HG02885 (cell line): ENCODE measurements at regions not wholly inside any gene's neighbourhood (a gene's known extent, or its start where the extent isn't known, plus 50 kb on each side); places are given as distances from the start of the nearest gene placed in this dataset.
"Not testable (repeated sequence)": the region's sequence is repeated elsewhere in the genome, so short reads cannot be mapped to it uniquely, and the experiment has no call there.

Source experiments
- ATAC-seq: cut with Tn5 transposase; IDR thresholded peaks from one replicate; pipeline ENCODE4 v1.9.1; 2021; ENCODE audit warnings: mild to moderate bottlenecking; ENCODE audit not compliant: unreplicated experiment, poor library complexity

DNA sequence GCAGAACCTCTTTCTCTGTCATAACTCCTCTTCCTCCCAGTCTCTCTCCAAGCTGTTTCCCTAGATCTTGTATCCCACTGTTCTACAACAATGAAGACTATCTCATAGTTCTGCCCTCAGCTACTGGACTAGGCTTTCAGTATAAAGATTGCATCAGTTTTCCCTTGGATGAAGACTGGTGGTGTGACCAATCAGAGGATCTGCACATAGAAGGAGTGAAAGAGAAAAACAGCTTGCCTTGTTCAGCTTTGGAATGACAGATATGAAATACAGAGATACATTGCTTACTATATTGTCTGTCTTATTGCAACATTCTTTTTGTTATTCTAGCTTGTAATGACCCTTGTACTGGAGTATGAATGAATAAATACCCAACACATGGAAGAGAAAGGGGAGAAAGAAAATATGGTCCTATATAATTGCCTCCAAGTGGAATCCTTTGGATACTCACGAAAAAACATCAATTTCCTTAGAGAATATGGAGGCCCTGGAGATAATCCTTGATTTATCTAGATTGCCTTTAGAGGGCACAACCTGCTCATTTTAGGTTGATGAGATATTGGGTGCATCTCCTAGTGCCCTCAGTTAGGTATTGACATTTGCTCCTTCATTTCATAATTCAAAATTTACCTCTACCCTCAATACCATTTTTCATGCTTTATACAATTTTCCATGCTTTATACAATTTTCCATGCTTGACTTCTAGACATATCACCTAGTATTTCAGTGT is 395.8 kb downstream of the NAF1 start:
- peak; percentile 44 for ATAC-seq

DNA sequence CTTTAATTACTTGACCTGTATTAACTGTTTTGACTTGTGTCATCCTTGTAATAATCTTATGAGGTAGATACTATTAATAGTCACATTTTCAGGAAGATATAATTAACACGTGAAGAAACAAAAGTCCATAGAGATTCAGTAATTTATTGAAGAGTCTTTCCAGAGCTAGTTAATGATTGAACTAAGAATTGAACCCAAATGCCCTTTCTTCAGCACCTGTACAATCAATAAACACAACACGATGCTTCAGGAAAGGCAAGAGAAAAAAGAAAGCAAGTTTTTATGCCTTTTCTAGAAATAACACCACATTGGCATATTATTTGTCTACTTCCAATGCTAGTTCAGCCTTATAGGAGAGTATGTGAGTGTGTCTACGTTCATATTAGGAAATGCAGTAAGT is 399.6 kb downstream of the NAF1 start:
- ATAC-seq, result no peak

DNA sequence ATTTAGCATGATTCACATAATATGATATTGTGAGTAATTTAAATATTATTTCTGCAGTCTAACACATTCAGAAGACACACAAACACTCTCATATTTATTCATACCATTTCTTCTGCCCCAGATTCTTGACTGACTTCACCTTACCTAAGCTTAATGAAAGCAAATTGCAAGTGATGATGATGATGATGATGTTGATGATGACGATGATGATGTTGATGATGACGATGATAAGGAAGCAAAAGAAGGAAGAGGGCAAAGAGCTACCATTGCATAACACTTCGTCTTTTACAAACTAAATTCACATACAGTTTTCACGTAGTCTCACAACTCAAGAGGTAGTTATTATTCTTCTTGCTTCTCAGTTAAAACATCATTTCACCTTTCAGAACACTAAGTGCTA is 404.7 kb downstream of the NAF1 start:
- no peak for ATAC-seq

DNA sequence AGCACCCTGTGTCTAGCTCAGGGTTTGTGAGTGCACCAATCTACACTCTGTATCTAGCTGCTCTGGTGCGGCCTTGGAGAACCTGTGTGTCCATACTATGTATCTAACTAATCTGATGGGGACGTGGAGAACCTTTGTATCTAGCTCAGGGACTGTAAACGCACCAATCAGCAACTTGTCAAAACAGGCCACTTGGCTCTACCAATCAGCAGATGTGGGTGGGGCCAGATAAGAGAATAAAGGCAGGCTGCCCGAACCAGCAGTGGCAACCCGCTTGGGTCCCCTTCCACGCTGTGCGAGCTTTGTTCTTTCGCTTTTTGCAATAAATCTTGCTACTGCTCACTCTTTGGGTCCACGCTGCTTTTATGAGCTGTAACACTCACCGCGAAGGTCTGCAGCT is 426.5 kb downstream of the NAF1 start:
- ATAC-seq, result not testable (repeated sequence)

DNA sequence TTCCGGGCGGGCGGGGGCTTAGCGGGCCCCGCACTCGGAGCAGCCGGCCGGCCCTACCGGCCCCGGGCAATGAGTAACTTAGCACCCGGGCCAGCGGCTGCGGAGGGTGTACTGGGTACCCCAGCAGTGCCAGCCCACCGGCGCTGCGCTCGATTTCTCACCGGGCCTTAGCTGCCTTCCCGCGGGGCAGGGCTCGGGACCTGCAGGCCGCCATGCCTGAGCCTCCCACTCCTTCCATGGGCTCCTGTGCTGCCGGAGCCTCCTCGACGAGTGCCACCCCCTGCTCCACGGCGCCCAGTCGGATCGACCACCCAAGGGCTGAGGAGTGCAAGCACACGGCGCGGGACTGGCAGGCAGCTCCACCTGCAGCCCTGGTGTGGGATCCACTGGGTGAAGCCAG is 427.1 kb downstream of the NAF1 start:
- not testable (repeated sequence) for ATAC-seq

DNA sequence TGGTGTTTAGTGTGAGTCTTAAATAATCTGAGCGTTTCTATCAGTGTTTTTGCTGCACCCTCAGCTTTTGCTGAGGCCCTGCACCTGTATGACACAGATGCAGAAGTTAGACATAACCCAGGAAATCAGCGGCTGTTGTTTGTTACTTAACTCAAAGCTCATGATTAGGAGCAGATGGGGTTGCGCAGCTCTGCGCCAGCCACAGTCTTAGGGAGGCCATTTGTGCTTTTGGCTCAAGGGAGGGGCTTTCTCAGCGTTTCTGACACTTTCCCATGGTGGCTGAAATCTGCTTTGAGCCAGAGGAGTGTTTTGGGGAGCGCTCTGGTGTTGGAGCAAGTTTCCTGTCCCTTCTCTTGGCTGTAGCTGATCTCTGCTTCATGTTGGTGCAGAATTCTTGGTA is 433.8 kb downstream of the NAF1 start:
- ATAC-seq, result no peak

DNA sequence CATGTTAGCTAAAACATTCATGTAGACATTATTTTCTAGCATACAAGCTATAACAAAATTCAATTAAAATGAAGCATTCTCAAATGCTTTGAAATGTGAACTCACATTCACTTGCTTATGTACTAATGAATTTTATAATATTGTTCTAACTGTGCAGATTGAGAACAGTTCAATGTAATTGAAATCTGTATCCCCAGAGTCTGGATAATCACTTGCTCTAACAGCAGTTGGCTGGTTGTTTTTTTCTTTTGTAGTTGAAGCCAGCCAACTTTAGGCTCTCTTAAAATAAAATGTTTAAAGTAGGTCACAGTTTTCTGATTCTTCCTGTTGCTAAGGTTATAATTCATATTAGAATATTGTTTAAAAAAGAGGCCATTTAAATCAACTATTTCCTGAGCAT is 438.9 kb downstream of the NAF1 start:
- no peak for ATAC-seq

DNA sequence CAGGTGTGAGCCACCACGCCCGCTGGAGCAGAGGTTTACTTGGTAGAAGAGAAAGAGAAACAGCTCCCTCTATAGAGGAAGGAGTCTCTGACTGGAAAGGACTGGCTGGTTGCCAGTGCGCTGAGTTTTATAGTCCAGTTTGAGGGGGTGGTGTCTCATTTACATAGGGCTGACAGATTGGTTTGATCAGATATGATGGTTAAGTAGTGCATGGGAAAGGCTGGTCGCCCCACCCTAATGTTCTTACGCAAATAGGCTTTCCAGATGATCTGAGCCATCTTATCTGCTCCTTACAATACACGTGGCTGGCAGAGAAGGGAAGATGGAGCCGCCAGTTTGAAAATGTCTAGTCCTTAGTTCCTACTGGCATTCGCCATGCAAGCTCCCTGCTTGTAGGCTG is 439.5 kb downstream of the NAF1 start:
- ATAC-seq, result no peak

DNA sequence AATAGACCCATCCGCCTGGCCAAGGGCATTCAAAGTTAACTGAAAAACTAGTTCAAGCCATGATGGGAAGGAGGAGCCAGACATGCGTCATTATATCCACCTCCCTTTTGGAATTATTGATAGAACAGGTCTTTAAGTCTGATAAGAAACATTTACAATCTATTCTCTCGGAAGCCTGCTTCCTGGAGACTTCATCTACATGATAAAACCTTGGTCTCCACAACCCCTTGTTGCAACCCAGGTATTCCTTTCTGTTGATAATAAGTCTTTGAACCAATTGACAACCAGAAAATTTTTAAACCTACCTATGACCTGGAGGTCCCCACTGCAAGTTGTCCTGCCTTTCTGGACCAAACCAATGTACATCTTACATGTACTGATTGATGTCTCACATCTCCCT is 451.3 kb downstream of the NAF1 start:
- no peak for ATAC-seq

DNA sequence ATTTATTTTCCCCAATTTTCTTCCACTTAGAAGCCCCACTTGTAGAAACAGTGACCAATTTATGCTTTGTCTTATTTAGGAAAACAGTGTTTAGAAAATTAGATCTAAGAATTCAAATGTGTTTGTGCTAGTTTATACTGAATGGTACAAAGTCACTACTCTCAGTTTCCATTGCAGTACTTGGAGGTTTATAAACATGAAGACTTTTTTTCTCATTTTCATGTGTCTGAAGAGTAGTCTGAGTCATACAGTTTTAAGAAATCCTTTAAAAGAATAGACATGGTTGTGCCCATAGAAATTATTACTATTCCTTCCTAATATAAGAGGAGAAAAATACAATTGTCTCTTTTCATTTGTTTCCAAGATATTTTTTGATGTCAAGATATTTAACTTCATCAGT is 458.7 kb downstream of the NAF1 start:
- ATAC-seq, result no peak

DNA sequence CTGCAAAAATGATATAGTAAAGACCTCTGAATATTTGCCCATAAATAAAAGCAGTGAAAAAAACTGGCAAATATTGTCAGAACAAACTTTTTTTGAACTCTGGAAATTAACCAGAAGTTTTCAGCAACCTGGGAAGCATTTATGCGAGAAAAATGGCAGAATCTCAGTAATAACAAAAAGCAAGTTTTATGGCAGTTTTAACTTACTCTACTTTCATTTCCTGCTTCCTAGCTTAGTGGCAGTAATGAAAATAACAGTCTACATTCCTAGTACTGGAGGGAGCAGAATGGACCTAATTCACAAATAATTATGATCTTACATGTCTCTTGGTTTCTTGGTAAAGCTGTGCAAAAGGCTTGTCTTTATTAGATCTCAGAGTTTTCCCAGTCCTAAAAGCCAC is 460.1 kb downstream of the NAF1 start:
- no peak for ATAC-seq

DNA sequence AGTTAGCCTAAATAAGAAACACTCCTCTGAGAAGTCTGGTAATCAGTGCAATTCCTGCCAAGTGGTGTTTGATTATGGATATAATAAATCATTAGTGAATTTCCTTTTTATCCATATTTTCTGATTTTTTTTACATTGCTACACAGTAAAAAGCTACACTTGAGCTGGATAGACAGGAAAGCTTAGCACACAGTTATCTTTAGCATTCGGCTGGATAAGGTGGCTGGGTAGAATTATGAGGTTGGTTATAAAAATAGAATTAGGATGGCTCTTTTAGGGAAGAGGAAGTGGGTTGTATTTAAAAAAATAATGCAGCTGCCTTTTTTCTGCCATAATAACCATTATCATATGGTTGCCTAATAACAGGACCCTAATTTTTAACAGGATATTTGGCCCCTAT is 460.6 kb downstream of the NAF1 start:
- ATAC-seq, result no peak

DNA sequence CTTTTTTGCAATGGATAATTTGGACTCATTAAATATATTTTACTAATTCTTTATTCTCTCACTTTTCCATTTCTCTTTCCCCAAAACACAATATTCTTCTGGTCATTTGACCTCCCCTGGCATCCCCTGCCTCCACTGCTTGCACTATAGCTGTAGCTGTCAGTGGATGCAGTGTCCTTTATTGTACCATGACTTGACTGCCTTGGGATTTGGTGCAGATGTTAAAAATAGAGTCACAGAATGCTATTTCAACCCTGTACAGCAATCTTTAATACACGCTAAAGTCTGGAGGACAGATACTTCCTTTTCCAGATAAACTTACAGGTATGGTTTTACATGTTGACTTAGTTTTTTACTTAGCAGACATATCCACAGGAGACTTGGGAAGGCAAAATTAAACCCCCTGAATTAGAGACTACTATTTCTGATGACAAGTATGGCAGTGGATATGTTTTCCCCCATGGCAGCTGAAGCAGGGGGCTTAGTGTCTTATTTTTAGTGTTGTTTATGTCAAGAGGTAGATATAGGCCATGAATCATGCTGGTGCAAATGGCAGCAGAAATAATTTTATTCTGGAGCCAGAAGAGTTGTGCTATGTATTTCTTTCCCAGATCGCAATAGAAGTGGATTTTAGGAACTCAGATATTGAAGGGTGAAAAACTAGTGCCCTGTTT is 461.4 kb downstream of the NAF1 start:
- ATAC-seq, result no peak

DNA sequence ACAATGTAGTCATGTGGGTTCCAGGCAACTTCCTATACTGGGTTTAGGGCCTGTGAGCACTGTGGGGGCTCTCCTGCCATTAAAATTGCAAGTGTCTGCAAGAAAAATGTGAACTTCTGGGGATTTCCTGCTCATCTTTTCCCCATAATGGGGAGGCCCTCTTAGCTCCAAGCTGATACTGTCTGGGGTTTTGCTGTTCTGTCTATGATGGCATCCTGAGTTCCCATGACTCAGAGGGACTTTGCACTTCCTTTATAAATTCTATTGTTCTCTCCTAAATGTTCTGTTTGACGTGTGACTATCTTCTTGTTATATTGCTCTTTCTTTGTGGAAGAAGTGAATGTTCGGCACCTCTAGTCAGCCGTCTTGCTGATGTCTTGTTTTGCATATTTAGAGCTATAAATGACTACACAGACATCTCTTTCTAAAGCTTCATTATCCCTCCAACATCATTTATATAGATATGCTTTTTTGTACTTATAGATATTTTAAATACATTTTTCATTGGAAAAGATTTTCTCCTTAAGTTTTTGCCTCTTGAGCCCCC is 465.8 kb downstream of the NAF1 start:
- peak; percentile 49 for ATAC-seq

DNA sequence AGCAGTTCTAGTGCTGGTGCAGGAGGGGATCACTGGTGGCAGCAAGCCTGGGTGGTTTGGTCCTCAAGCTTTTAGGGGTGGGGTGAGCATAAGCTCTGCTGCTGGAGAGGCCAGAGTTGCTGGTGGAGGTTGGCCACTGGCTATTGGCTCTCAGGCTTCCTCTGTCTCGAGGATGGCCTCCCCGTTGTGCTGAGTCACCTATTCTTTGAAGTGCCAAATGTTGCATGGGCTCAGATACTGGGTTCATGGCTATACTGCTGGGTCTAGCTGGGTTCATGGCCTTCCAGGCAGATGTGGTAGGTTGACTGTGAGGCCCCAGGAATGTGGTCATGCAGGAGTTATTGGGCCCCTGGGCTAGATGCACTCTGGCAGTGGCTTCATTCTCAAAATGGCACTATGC is 466.3 kb downstream of the NAF1 start:
- peak; percentile 14 for ATAC-seq

DNA sequence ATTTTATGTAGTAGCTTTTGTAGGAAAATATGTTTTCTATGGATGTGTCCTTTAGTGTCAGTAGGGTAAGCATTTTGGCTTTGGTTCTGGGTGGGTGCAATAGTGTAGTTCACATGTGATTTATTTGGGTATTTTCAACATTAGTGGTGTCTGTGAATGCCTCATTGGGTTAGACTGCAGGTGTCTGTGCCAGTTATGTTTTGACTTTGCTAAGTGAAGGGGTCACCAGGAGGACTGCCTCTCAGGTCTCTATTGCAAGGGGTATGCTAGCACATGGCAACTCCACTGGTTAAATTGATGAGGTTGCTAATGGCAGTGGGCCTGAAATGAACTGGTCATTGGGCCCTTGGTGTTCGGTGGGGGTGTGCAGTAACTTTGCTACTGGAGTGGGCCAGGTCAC is 467.1 kb downstream of the NAF1 start:
- ATAC-seq, result no peak

DNA sequence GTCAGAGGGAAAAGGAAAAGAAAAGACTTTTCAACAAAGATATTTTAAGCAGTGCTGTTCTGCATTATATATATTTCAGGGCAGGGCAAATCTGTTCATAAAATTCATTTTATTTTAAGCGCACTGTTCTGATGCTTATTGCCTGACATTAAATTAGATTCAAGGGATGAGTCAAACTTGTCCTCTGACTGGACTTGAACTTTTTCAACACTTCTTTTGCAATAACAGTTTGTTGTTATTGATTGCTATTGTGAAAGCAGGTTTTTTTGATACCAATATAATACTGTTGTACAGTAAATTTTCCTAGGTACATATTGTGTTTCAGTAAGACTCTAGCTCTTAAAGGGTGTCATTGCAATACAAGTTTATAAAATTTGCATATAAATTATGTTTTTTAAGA is 481.3 kb downstream of the NAF1 start:
- ATAC-seq, result no peak

DNA sequence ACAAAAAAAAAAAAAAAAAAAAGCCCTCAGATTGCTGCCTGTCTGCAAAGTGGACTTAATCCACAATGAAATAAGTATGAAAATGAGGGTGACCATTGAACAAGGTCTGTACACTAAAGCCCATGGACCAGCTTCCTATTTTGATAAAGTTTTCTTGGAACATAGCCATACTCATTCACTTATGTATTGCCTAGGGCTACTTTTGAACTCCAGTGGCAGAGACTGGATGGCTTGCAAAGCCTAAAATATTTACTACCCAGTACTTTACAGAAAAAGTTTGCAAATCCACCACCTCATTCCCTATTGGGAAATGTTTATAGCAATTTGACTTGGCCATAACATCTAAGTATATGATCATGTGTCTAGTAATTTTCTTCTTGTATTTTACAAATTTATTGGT is 481.7 kb downstream of the NAF1 start:
- ATAC-seq, result no peak

DNA sequence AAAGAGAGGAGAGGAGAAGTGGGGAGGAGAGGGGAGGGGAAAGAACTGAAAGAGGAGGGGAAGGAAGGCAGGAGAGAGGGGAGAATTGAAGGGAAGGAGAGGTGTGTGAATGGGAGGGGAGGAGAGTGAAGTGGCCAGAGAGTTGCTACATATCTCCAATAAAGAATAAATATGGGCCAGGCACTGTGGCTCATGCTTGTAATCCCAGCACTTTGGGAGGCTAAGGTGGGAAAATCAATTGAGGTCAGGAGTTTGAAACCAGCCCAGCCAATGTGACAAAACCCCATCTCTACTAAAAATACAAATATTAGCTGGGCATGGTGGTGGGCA is 482.4 kb downstream of the NAF1 start:
- no peak for ATAC-seq

DNA sequence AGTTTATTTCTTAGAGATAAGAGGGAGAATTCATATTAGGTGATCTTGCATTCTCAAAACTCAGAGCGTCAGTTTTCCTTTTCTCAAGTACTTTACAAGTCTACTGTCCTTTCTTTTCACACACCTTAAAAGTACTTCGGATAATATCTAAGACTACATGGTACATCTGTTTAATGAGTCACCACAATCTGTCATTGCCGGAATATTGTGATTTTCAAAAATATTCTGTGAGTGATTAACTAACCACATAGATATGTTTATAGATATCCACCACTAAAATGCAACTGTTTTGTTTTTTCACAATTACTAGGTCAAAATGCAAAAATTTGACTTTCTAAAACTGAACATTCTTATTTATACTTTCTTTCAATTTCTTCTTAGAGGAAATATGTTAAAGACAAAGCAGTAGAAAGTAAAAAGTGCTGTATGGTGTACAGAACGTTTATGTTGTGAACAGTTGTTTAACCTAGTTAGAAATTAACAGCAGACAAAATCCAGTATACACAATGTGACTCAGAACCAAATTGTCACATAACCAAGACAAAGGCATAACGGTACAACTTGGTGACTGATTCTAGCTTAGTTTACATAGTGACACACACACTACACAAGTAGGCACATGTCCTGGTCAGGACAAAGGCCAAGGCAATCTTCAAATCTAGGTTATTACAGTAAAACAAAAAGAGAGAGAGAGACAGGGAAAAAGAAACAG is 482.9 kb downstream of the NAF1 start:
- peak; percentile 47 for ATAC-seq

DNA sequence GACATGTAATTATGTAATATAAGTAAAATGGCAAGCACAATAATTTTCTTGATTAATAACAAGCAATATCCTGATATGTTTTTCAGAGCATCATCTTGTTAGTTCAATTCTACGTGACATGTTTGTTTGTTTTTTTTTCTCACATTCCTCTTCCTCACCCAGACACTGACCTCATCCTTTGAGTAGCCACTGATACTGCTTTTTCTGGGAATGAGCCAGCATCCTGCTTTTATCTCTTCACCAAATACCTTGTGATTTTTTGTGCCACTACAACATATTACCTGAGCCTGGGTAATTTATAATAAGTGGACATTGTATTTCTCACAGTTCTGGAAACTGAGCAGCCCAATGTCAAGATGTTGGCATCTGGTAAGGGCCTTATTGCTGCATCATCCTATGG is 484.0 kb downstream of the NAF1 start:
- ATAC-seq, result no peak
